OCI-LY7 (cell line): ENCODE measurements at regions not wholly inside any gene's neighbourhood (a gene's known extent, or its start where the extent isn't known, plus 50 kb on each side); places are given as distances from the start of the nearest gene placed in this dataset.

Experiments
- CTCF ChIP-seq: fragments of 200-600 bp; sonication (generic); conservative IDR thresholded peaks from 2 replicates; pipeline ENCODE4 v1.5.1; 2014; ENCODE audit warnings: mild to moderate bottlenecking, antibody characterized with exemption, low read length, moderate library complexity, mixed read lengths
- EZH2phosphoT487 ChIP-seq: fragments of 200-600 bp; sonication (generic); IDR thresholded peaks from 2 replicates; pipeline ENCODE4 v1.6.1; 2018; ENCODE audit warnings: low read depth, borderline replicate concordance, mild to moderate bottlenecking, mixed run types, antibody characterized with exemption, low read length, moderate library complexity, mixed read lengths

DNA sequence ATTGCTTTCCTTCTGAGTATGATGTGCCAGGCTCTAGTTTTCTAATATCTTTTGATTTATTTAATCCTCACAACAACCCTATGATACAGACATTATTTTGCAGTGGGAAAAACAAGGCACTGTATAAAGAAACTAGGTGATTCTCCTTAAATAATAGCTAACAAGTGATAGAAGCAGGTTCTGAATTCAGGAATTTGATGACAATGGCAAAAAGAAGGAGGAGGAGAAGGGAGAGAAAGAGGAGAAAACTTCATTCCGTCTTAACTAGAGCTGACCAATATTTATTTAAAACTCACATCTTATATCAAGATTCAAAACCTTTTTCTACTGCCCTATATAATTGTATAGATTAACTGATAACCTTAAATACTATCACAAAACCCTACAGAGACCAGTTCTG, 1477.1 kb upstream of the PCDH7 start:
- TF ChIP-seq CTCF (no peak), EZH2phosphoT487 (no peak)
